RPMI7951 (cell line): ENCODE measurements at regions not wholly inside any gene's neighbourhood (a gene's known extent, or its start where the extent isn't known, plus 50 kb on each side); places are given as distances from the start of the nearest gene placed in this dataset.
"Not testable (repeated sequence)": the region's sequence is repeated elsewhere in the genome, so short reads cannot be mapped to it uniquely, and the experiment has no call there.

ENCODE experiments used
- DNase-seq: peaks from one replicate; pipeline ENCODE4 v3.0.0-alpha.2; 2012; ENCODE audit warnings: low read depth

DNA sequence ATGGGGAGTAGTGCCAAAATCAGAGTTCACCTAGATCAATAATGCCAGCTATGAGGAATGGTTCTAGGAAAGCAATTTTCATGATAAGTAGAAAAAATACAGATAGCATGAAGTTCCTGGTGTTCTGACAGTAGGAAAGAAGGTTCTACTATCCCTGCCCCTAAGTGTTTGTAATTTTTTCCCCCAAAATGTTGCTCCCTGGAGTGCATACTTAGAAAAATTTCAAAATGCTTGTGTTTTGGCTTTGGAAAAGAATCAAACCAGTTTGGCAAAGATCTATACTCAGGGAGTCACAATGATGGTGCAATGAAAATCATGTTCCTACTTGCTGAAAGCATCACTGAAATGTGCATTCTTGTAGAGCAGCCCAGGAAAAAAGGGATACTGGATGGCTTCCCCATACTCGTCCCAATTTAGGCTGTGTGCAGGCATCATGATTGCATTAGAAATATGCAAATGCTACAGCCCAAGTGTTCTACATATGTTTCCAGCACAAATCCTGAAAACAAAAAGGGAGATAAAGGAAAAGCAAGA is 74.7 kb downstream of the LPAR4 start:
- DNase-seq, result no peak

DNA sequence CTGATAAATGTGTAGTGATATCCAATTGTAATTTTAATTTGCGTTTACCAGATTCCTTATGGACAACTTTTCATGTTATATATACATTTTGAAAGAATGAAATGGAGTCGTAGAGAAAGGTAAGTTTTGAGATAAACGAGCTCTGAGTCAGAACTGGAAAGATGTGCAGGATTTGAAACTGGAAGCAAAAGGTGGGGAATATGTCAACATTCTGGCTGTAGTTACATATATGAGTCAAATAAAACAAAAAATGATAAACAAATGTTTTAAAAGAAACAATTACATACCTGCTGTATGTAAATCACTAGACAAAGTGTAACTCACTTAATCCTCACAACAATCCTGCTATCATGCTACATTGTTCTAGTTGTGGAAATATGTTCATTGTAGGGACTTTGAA is 84.0 kb downstream of the LPAR4 start:
- no peak for DNase-seq

DNA sequence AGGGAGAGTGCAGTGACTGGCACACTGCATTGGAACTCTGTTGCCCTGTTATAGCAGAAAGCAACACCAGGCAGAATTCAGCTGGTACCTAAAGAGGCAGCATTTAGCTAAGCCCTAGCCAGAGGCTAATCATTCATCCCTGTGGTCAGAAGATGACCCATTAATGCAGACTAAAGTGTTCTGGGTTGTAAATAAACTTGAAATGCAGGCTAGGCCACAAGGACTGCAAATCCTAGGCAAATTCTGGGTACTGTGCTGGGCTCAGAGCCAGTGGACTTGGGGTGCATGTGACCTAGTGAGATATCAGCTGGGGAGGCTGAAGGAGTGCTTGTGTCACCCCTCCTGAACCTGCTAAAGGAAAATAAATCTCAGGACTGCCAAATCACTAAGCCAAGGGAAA is 91.2 kb downstream of the LPAR4 start:
- DNase-seq, result no peak

DNA sequence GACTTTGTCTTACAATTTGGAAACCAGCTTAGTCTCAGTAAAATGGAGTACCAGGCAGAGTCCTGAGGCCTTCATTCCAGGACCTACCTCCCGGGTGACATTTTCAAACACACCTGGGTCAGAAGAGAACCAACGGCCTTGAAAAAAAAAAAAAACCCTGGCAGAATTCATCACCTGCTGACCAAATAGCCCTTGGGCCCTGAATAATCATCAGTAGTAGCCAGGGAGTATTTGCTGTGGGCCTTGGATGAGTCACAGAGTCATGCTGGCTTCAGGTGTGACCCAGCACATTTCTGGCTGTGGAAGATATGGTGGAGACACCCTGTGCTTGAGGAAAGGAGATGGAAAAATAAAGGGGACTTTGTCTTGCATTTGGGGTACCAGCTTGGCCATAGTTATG is 92.2 kb downstream of the LPAR4 start:
- DNase-seq, result no peak

DNA sequence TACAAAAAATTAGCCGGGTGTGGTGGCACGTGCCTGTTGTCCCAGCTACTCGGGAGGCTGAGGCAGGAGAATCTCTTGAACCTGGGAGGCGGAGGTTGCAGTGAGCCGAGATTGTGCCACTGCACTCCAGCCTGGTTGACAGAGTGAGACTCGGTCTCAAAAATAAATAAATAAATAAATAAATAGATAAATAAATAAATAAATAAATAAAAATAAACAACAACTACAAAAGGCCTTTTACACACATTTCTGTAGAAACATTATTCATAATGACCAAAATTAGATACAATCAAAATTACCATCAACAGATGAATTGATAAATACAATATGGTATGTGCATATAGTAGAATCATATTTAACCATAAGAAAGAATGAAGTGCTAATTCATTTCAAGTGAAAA is 96.7 kb downstream of the LPAR4 start:
- not testable (repeated sequence) for DNase-seq

DNA sequence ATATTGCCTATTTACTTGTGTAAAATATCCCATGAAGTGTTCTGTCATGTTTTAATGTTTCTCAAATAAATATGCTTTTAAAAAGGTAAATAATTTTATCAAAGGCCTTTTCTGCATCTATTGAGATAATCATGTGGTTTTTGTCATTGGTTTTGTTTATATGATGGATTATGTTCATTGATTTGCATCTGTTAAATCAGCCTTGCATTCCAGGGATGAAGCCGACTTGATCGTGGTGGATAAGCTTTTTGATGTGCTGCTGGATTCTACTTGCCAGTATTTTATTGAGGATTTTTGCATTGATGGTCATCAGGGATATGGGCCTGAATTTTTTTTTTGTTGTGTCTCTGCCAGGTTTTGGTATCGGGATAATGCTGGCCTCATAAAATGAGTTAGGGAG is 63.9 kb upstream of the P2RY10 start:
- DNase-seq, result not testable (repeated sequence)

DNA sequence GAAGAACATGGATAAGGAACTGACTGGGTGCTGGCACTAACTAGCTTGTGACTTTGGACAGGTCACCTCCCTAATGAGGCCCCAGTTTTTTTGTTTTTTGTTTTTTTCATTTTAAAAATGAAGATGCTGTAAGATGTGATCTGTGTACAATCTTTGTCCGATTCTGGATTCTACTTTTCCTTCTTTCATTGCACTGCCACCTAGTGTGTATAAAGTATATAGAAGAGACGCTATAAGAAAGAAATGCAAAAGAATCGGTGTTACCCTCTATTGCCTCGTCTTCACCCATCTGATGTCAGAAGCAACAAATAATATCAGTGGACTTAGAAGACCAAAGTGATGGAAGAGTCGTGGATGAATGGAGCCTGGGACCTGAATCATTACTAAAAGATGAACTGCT is 58.6 kb upstream of the P2RY10 start:
- DNase-seq, result peak; percentile 27
